ENCODE measurements at regions not wholly inside any gene's neighbourhood (a gene's known extent, or its start where the extent isn't known, plus 50 kb on each side); places are given as distances from the start of the nearest gene placed in this dataset.
A peak's percentile ranks its signal among the peaks of the same experiment; 100 is the strongest.

DNA sequence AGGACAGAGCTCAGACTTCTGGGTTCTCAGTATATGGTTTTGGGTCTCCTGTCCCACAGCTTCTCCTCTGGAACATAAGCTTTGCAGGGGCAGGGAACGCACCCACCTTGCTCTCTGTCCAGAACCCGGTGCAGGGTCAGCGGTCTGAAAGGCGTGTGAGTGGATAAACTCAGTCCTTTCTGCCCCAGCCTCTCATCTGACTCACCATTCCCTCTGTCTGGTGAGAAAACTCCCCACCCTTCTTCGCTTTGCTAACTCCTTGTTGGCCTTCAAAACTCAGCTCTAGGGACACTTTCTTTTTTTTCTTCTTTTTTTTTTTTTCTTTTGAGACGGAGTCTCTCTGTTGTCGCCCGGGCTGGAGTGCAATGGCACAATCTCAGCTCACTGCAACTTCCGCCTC, 68.9 kb upstream of the NUP50 start:
- Histone ChIP-seq H3K4me2 (ENCODE audit: low read length) (peak overlapping the region; percentile 32), H3K9me3 (ENCODE audit: insufficient read depth, low read depth, low read length) (peaks cover 2% of the 10 kb centered on the region), H3K4me3 (ENCODE audit: insufficient read depth, low read depth, low read length) (no peak overlapping the region), H3K36me3 (ENCODE audit: insufficient read depth, low read length) (no peaks in the 10 kb centered on the region), H3K79me2 (ENCODE audit: insufficient read depth, low read length) (no peaks in the 10 kb centered on the region), H4K20me1 (ENCODE audit: insufficient read depth, low read length) (no peaks in the 10 kb centered on the region), H2AFZ (ENCODE audit: low read depth, low read length) (no peak overlapping the region), H3K9ac (ENCODE audit: low read length) (no peak overlapping the region), H3K27me3 (ENCODE audit: insufficient read depth, low read length) (peaks cover 8% of the 10 kb centered on the region), H3K4me1 (ENCODE audit: insufficient read depth, low read length) (no peaks in the 10 kb centered on the region), H3K27ac (ENCODE audit: low read depth, low read length) (no peak overlapping the region)
- Mint-ChIP-seq H3K9me3 (ENCODE audit: unreplicated experiment) (no peaks in the 10 kb centered on the region), H3K4me3 (ENCODE audit: unreplicated experiment) (peak overlapping the region; percentile 14), H3K4me1 (ENCODE audit: low read depth, unreplicated experiment) (peaks cover 8% of the 10 kb centered on the region), H3K36me3 (ENCODE audit: low read depth, unreplicated experiment) (no peaks in the 10 kb centered on the region), H3K27ac (ENCODE audit: unreplicated experiment) (no peak overlapping the region), H3K27me3 (ENCODE audit: low read depth, unreplicated experiment) (peaks cover 30% of the 10 kb centered on the region)
- DNase-seq (ENCODE audit: low read depth) (no peak), FAIRE-seq (no peak)
- no peak for TF ChIP-seq EZH2 (IDR thresholded peaks at IDR 0.05; ENCODE audit: insufficient read depth, low read length)
- TF ChIP-seq, protein P1, sequence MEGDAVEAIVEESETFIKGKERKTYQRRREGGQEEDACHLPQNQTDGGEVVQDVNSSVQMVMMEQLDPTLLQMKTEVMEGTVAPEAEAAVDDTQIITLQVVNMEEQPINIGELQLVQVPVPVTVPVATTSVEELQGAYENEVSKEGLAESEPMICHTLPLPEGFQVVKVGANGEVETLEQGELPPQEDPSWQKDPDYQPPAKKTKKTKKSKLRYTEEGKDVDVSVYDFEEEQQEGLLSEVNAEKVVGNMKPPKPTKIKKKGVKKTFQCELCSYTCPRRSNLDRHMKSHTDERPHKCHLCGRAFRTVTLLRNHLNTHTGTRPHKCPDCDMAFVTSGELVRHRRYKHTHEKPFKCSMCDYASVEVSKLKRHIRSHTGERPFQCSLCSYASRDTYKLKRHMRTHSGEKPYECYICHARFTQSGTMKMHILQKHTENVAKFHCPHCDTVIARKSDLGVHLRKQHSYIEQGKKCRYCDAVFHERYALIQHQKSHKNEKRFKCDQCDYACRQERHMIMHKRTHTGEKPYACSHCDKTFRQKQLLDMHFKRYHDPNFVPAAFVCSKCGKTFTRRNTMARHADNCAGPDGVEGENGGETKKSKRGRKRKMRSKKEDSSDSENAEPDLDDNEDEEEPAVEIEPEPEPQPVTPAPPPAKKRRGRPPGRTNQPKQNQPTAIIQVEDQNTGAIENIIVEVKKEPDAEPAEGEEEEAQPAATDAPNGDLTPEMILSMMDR (IDR thresholded peaks at IDR 0.05; ENCODE audit: insufficient read depth, low read depth, low read length), result no peak

DNA sequence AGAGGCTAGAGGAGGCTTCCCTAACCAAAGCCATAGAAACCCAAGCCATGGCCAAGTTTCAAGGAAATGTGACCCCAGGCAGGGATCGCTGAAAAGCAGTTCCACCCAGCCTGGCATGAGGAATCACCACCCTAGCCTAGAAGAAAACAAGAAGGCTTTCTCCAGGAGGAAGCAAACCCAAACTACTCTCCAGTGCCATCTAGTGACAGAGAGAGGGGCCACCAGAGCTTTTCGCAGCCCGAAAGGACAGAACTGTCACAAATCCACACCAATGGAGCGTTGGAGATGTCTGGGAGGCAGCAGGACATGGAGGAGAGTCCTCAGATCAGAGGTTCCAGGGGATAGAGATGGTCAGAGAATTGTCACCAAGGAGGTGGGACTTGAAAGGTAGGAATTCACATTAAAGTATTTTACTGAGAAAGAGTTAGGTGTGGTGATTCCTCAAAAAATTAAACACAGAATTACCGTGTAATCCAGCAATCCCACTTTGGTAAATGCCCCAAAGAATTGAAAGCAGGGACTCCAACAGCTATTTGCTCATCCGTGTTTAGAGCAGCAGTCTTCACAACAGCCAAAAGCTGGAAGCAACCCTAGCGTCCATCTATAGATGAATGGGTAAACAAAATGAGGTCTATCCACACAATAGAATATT, 67.3 kb upstream of the NUP50 start:
- Histone ChIP-seq H4K20me1 (ENCODE audit: insufficient read depth, low read length) (no peaks in the 10 kb centered on the region), H3K36me3 (ENCODE audit: insufficient read depth, low read length) (no peaks in the 10 kb centered on the region), H2AFZ (ENCODE audit: low read depth, low read length) (no peak overlapping the region), H3K9me3 (ENCODE audit: insufficient read depth, low read depth, low read length) (peaks cover 2% of the 10 kb centered on the region), H3K27ac (ENCODE audit: low read depth, low read length) (no peak overlapping the region), H3K4me3 (ENCODE audit: insufficient read depth, low read depth, low read length) (no peak overlapping the region), H3K9ac (ENCODE audit: low read length) (no peak overlapping the region), H3K79me2 (ENCODE audit: insufficient read depth, low read length) (no peaks in the 10 kb centered on the region), H3K27me3 (ENCODE audit: insufficient read depth, low read length) (peaks cover 8% of the 10 kb centered on the region), H3K4me1 (ENCODE audit: insufficient read depth, low read length) (no peaks in the 10 kb centered on the region), H3K4me2 (ENCODE audit: low read length) (no peak overlapping the region)
- H3K4me1 Mint-ChIP-seq (ENCODE audit: low read depth, unreplicated experiment), result peaks cover 4% of the 10 kb centered on the region
- no peak for TF ChIP-seq EZH2 (IDR thresholded peaks at IDR 0.05; ENCODE audit: insufficient read depth, low read length)
- TF ChIP-seq, protein P1 (IDR thresholded peaks at IDR 0.05; ENCODE audit: insufficient read depth, low read depth, low read length), result peak; percentile 92
- H3K4me3 Mint-ChIP-seq (ENCODE audit: unreplicated experiment), result no peak overlapping the region
- no peaks in the 10 kb centered on the region for H3K36me3 Mint-ChIP-seq (ENCODE audit: low read depth, unreplicated experiment)
- H3K9me3 Mint-ChIP-seq (ENCODE audit: unreplicated experiment), result no peaks in the 10 kb centered on the region
- FAIRE-seq (peak; percentile 73), DNase-seq (ENCODE audit: low read depth) (peak; percentile 20)
- H3K27me3 Mint-ChIP-seq (ENCODE audit: low read depth, unreplicated experiment), result peaks cover 42% of the 10 kb centered on the region
- no peak overlapping the region for H3K27ac Mint-ChIP-seq (ENCODE audit: unreplicated experiment)

DNA sequence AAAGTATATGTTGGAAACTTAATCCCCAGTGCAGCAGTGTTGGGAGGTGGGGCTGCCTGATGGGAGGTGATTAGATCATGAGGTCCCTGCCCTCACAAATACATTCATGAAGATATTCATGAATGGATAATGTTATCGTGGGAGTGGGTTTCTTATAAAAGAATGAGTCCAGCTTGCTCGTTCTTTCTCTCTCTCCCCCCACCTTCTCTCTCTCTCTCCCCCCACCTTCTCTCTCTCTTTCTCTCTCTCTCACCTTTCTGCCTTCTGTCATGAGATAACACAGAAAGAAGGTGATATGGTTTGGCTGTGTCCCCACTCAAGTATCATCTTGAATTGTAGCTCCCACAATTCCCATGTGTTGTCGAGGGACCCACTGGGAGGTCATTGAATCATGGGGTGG, 66.7 kb upstream of the NUP50 start:
- H3K9me3 Mint-ChIP-seq (ENCODE audit: unreplicated experiment), result no peaks in the 10 kb centered on the region
- no peak overlapping the region for H3K27ac Mint-ChIP-seq (ENCODE audit: unreplicated experiment)
- Histone ChIP-seq H3K79me2 (ENCODE audit: insufficient read depth, low read length) (no peaks in the 10 kb centered on the region), H3K27me3 (ENCODE audit: insufficient read depth, low read length) (peaks cover 8% of the 10 kb centered on the region), H4K20me1 (ENCODE audit: insufficient read depth, low read length) (no peaks in the 10 kb centered on the region), H3K4me1 (ENCODE audit: insufficient read depth, low read length) (no peaks in the 10 kb centered on the region), H3K36me3 (ENCODE audit: insufficient read depth, low read length) (no peaks in the 10 kb centered on the region), H3K9ac (ENCODE audit: low read length) (no peak overlapping the region), H3K4me2 (ENCODE audit: low read length) (no peak overlapping the region), H3K9me3 (ENCODE audit: insufficient read depth, low read depth, low read length) (peaks cover 2% of the 10 kb centered on the region), H2AFZ (ENCODE audit: low read depth, low read length) (no peak overlapping the region), H3K4me3 (ENCODE audit: insufficient read depth, low read depth, low read length) (no peak overlapping the region), H3K27ac (ENCODE audit: low read depth, low read length) (no peak overlapping the region)
- DNase-seq (ENCODE audit: low read depth) (no peak), FAIRE-seq (no peak)
- H3K36me3 Mint-ChIP-seq (ENCODE audit: low read depth, unreplicated experiment), result no peaks in the 10 kb centered on the region
- no peak overlapping the region for H3K4me3 Mint-ChIP-seq (ENCODE audit: unreplicated experiment)
- TF ChIP-seq EZH2 (IDR thresholded peaks at IDR 0.05; ENCODE audit: insufficient read depth, low read length), result no peak
- TF ChIP-seq, protein P1 (IDR thresholded peaks at IDR 0.05; ENCODE audit: insufficient read depth, low read depth, low read length), result no peak
- peaks cover 4% of the 10 kb centered on the region for H3K4me1 Mint-ChIP-seq (ENCODE audit: low read depth, unreplicated experiment)
- peaks cover 47% of the 10 kb centered on the region for H3K27me3 Mint-ChIP-seq (ENCODE audit: low read depth, unreplicated experiment)
